SW 1271 (cell line): ENCODE measurements at regions not wholly inside any gene's neighbourhood (a gene's known extent, or its start where the extent isn't known, plus 50 kb on each side); places are given as distances from the start of the nearest gene placed in this dataset.

Source experiments
- DNase-seq, 2 experiments: peaks; one replicate each; lab custom pipeline; 2025; lab: John Stamatoyannopoulos, UW

DNA sequence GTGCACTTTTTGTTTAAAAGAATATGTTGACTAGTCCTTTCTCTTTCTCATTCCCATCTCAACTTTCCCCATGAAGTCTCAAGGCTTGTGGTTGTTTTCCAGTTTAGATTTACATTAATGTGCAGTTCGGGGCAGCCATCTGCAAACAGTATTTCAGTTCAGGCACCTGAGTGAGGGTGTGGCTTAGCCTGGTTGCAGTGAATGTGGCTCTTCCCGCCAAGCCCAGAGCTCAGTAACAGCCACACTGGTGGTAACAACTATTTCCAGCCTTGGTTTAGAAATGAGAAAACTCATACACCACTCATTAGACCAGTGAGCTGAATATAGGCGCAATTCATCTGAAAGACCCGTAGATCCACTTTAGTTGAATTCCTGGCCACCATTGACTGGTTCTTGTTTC lies 394.3 kb downstream of the CMPK2 start:
- DNase-seq, result no peak

GRCh38 chr2:6474161-6475140 lies 391.3 kb downstream of the CMPK2 start:
- DNase-seq, result no peak

DNA sequence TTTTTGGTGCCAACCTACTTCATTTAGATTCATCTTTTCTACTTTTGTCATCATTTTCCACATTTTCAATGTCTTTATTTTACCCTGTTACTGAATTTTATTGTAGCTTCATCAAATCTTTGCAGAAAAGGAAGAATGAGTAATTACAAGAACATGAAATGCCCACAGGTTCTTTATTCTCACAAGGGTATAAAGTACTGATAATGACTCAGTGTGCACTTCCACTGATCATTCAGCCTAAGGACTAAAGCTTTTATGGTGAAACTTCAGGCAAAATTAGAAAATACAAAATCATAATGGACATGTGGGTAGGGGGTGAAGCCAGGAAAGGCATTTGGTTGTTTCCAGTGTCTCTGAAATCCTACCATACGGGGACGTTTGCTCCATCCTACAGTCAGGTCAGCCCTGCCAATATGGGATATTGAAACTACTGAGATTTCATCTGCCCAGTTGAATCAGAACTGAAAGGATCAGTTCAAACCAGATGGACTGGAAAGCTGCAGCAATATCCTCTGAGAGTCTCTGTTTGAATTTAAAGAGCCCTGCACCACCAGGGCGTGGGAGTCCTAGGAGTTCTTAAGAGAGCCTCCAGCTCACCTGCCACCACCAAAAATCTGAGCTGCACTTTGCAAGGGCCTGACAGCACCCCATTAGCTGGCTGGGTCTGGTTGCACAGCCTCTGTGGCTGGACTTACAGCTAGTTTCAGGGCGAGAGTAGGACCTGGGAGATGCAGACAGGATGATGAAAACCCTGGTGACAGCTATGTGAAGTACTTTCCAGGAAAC lies 390.4 kb downstream of the CMPK2 start:
- DNase-seq, result no peak

GRCh38 chr2:6480514-6480913 lies 385.2 kb downstream of the CMPK2 start:
- DNase-seq, result no peak

- DNase-seq, result no peak
Measured at GRCh38 chr2:6482256-6482655, 383.5 kb downstream of the CMPK2 start.

DNA sequence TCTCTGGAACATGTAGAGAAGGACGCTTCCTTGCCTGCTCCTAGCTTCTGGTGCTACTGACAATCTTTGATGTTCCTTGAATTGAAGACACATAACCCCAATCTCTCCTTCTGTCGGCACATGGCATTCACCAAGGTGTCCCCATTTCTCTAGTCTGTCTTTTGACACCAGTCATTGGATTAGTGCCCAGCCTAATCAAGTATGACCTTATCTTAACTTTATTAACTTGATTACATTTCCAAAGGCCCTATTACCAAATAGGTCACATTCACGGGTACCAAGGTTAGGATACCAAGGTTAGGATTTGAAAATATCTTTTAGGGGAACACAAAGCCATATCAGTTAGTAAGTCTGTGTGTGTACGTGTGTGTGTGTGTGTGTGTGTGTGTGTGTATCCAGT lies 377.9 kb downstream of the CMPK2 start:
- no peak for DNase-seq

DNA sequence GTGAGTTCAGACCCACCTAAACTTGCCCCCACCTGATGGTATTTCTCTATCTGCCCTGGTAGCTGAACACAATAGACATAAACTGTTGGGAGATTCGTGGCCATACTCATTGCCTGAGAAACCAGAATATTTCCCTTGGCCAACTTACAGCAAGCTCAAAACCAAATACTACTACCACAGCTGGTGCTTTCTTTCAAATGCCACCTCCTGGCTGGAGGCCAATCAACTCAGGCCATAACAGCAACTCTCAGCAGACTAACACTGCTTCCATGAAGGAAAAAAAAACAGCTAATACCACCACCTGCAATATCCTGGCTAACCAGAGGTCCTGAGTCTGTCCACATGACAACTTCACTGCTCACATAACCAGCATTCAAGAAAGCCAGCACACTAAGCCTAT lies 373.1 kb downstream of the CMPK2 start:
- DNase-seq, result no peak

- DNase-seq, result no peak
Measured at GRCh38 chr2:6493266-6493665, 372.4 kb downstream of the CMPK2 start.

DNA sequence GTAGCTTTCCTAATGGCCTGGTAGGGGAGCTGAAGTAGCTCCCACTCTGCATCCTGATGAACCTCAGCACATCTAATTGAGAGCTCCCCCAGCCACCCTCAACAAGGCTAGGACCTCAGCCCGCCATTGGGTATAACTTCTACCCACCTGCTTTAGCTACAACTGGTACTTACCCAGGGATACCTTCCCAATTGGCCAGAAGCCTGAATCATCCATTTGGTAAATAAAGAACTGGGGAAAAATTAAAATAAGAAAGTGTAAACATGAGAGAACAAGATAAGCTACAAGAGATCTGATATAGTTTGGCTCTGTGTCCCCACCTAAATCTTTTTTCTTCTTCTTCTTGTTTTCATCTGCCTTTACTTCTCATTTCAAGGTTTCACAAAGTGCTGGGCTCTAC lies 372.0 kb downstream of the CMPK2 start:
- no peak for DNase-seq

GRCh38 chr2:6495466-6495865 lies 370.2 kb downstream of the CMPK2 start:
- no peak for DNase-seq

- no peak for DNase-seq
Measured at GRCh38 chr2:6496376-6496775, 369.3 kb downstream of the CMPK2 start.

DNA sequence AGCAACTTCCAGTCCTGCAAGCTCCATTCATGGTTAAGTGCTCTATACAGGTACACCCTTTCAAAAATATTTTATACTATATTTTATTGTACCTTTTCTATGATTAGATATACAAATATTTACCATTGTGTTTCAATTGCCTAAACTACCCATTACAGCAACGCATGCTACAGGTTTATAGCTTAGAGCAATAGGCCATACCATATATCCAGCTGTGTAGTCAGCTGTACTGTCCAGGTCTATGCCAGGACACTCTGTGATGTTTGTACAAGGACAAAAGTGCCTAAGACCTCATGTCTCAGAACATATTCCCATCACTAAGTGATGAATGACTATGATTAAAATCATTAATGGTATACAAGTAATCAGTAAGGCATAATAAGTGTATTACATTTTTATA lies 368.7 kb downstream of the CMPK2 start:
- DNase-seq, result no peak

GRCh38 chr2:6498841-6499240 lies 366.9 kb downstream of the CMPK2 start:
- DNase-seq, result no peak

DNA sequence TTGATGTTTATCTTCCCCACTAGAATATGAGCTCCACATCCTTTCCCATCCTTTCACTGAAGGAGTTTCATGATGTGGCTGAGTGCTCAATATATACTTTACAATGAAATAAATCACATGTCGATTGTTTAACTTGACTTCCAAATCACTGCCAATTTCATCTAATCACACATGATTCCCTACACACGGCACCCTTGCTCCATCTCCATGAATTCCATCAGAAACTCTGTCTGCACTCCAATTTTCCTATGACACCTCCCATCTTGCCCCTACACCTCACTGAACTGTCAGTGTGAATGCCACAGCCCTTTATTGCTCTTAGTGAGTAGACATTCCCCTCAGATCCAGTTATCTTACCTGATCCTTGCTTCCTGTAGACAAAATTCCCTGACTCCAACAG lies 366.0 kb downstream of the CMPK2 start:
- no peak for DNase-seq

DNA sequence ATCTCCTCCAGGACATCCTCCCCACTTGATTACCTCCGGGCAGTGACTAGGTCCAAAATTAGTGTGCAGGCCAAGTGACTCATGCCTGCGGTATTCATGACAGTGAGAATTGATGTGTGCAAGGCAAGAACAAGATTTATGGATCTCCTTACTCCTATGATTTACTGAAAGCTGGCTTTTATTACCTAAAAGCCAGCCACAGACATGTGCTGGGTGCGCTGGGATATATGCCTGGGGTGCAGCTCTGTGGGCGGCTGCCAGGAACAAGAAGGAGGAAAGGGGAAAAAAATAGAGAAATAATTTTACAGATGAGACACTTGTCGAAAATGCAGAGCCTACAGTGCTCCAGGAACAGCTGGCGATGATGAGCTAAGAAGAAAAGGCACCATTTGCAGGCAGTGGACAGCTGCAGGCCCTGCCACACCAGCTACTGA lies 359.3 kb downstream of the CMPK2 start:
- no peak for DNase-seq

GRCh38 chr2:6506859-6507258 lies 358.8 kb downstream of the CMPK2 start:
- no peak for DNase-seq

- no peak for DNase-seq
Measured at GRCh38 chr2:6510532-6510931, 355.2 kb downstream of the CMPK2 start.

- no peak for DNase-seq
Measured at GRCh38 chr2:6512589-6512988, 353.1 kb downstream of the CMPK2 start.

DNA sequence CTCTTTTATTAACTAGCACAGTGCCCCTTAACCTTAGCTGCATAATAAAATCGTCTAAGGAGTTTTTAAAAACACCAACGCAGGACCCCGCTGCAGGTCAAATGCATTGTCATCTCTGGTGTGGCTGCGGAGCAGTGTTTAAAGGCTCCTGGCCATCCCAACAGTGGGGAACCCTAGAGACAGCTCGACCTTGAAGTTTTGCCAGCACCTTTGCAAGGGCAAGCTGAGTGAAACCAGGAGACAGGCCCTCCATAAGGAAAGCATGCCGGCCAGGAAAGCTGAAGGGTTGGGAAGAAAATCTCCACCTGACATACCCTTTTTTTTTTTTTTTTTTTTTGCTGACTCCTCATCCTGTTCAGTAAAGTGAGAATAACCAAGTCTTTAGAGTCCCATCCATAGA lies 349.0 kb downstream of the CMPK2 start:
- DNase-seq, result no peak

- no peak for DNase-seq
Measured at GRCh38 chr2:6518361-6518760, 347.3 kb downstream of the CMPK2 start.

GRCh38 chr2:6523476-6523875 lies 342.2 kb downstream of the CMPK2 start:
- DNase-seq, result no peak

DNA sequence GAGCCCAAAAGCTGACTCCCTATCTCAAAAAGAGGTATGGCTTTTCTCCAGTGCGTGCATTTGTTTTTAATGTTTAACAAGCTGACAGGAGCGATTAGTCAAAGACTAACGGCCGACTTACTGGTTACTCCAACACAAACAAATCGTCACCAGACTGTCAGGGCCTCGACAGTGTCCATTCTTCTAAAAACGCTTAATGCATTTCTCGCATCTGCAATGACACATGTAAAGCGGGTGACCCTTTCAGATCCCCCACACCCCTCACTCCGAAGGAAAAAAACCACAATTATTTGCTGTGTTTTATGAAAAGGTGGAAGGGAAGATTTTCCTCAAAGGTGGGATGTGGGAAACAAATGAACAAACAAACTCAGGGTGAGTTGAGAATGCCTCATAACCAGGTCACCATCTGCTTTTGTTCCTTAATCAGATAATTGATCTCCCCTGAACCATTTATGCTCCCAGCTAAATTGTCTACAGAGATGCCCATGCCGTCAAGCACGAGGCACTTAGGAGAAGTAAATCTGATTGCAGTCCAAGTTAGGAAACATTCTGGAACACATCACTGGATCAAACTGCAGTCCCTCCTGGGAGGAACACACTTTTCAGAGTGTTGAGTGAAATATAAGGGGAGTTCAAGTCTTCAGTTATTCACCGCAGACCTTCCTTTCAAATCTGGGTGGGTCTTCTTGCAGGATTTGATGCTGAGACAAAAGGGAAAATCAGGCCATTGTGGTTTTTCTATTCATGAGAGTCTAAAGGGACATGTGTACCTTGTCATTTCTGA lies 340.8 kb downstream of the CMPK2 start:
- DNase-seq, result no peak
